ENCODE measurements at regions not wholly inside any gene's neighbourhood (a gene's known extent, or its start where the extent isn't known, plus 50 kb on each side); places are given as distances from the start of the nearest gene placed in this dataset.

DNA sequence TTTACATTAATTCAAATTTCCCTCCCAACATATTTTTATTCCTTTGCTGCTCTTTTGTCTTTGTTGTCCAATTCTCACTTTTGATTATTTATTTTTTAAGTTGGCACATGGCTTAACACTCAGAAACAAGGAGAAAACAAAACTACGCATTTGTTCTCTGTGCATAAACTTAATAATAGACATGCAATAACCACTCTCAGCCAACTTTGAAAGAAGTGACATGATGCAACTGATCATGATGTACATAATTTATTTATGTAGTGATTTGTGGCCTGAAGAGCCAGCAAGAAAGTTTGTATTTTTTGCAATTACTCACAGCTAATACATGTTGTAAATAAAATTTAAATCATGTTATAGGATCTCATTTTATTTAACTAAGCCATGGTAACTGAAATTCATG is 942.8 kb upstream of the PIK3C3 start:
- no peaks in the 10 kb centered on the region for H3K4me1 ChIP-seq (ENCODE audit: control insufficient read depth in 2 of 2, insufficient read depth in 1 of 2, low read depth in 1 of 2, low read length in 2 of 2)
- H3K14ac ChIP-seq (ENCODE audit: low read length), result no peak overlapping the region
- H2AFZ ChIP-seq (ENCODE audit: low read length), result no peak overlapping the region
- H3K27ac ChIP-seq (replicated peaks; ENCODE audit: low read length), result no peak overlapping the region
- H4K8ac ChIP-seq (ENCODE audit: low read depth, low read length), result no peak overlapping the region
- no peak overlapping the region for H2BK5ac ChIP-seq (ENCODE audit: low read length)
- no peaks in the 10 kb centered on the region for H3K27me3 ChIP-seq (ENCODE audit: control insufficient read depth in 3 of 3, insufficient read depth in 3 of 3, low read depth in 1 of 3, low read length in 3 of 3)
- no peak overlapping the region for H2BK15ac ChIP-seq (ENCODE audit: low read length)
- no peak overlapping the region for H2BK12ac ChIP-seq (ENCODE audit: low read length)
- DNase-seq (ENCODE audit: low spot score), result no peak
- H3K23ac ChIP-seq (ENCODE audit: low read depth, low read length, poor library complexity), result no peak overlapping the region
- H3K9ac ChIP-seq (ENCODE audit: low read depth, low read length, poor library complexity), result no peak overlapping the region
- no peaks in the 10 kb centered on the region for H3K79me1 ChIP-seq (ENCODE audit: low read depth, low read length)
- no peaks in the 10 kb centered on the region for H3K9me3 ChIP-seq (replicated peaks in 1 of 2; ENCODE audit: control insufficient read depth in 2 of 2, insufficient read depth in 1 of 2, low read depth in 1 of 2, low read length in 2 of 2)
- H3K18ac ChIP-seq (ENCODE audit: low read length), result no peak overlapping the region
- H3K4ac ChIP-seq (ENCODE audit: low read length), result no peak overlapping the region
- no peak overlapping the region for H4K91ac ChIP-seq (ENCODE audit: low read depth, low read length, poor library complexity)
- no peaks in the 10 kb centered on the region for H3K36me3 ChIP-seq (replicated peaks in 1 of 2; ENCODE audit: control insufficient read depth in 2 of 2, insufficient read depth in 2 of 2, low read length in 2 of 2)
- H3K4me2 ChIP-seq (ENCODE audit: insufficient read depth, low read length, poor library complexity, severe bottlenecking), result no peak overlapping the region
- no CpG with 5 or more reads among the region's 1 CpG for WGBS, 2 donors (ENCODE audit: extremely low coverage in 2 of 2, insufficient read length in 2 of 2, insufficient replicate concordance in 1 of 2)
- H2AK5ac ChIP-seq (ENCODE audit: low read depth, low read length), result no peak overlapping the region
- no peak overlapping the region for H2BK120ac ChIP-seq (ENCODE audit: low read depth, low read length)
- H3K4me3 ChIP-seq (ENCODE audit: low read length in 2 of 2), result no peak overlapping the region

DNA sequence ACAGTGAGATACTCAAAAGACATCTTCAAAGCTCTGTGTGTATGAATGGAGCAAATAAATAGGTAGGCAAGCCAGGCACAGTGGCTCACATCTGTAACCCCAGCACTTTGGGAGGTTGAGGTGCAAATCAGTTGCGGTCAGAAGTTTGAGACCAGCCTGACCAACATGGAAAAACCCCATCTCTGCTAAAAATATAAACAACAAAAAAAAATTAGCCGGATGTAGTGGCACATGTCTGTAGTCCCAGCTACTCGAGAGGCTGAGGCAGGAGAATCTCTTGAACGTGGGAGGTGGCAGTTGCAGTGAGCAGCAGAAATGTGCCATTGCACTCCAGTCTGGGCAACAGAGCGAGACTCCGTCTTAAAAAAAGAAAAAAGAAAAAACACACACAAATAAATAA is 945.1 kb upstream of the PIK3C3 start:
- Histone ChIP-seq H2BK120ac (ENCODE audit: low read depth, low read length) (no peak overlapping the region), H2BK12ac (ENCODE audit: low read length) (no peak overlapping the region), H3K18ac (ENCODE audit: low read length) (no peak overlapping the region), H3K27ac (replicated peaks; ENCODE audit: low read length) (no peak overlapping the region), H3K23ac (ENCODE audit: low read depth, low read length, poor library complexity) (no peak overlapping the region), H3K9me3 (replicated peaks in 1 of 2; ENCODE audit: control insufficient read depth in 2 of 2, insufficient read depth in 1 of 2, low read depth in 1 of 2, low read length in 2 of 2) (no peaks in the 10 kb centered on the region), H3K4ac (ENCODE audit: low read length) (no peak overlapping the region), H3K9ac (ENCODE audit: low read depth, low read length, poor library complexity) (no peak overlapping the region), H4K91ac (ENCODE audit: low read depth, low read length, poor library complexity) (no peak overlapping the region), H2AK5ac (ENCODE audit: low read depth, low read length) (no peak overlapping the region), H3K4me2 (ENCODE audit: insufficient read depth, low read length, poor library complexity, severe bottlenecking) (no peak overlapping the region), H4K8ac (ENCODE audit: low read depth, low read length) (no peak overlapping the region), H3K4me1 (ENCODE audit: control insufficient read depth in 2 of 2, insufficient read depth in 1 of 2, low read depth in 1 of 2, low read length in 2 of 2) (no peaks in the 10 kb centered on the region), H3K27me3 (ENCODE audit: control insufficient read depth in 3 of 3, insufficient read depth in 3 of 3, low read depth in 1 of 3, low read length in 3 of 3) (no peaks in the 10 kb centered on the region), H3K79me1 (ENCODE audit: low read depth, low read length) (no peaks in the 10 kb centered on the region), H2BK5ac (ENCODE audit: low read length) (no peak overlapping the region), H2AFZ (ENCODE audit: low read length) (no peak overlapping the region), H3K14ac (ENCODE audit: low read length) (no peak overlapping the region), H2BK15ac (ENCODE audit: low read length) (no peak overlapping the region), H3K36me3 (replicated peaks in 1 of 2; ENCODE audit: control insufficient read depth in 2 of 2, insufficient read depth in 2 of 2, low read length in 2 of 2) (no peaks in the 10 kb centered on the region), H3K4me3 (ENCODE audit: low read length in 2 of 2) (no peak overlapping the region)
- DNase-seq (ENCODE audit: low spot score), result no peak
- no CpG with 5 or more reads among the region's 6 CpGs for WGBS, 2 donors (ENCODE audit: extremely low coverage in 2 of 2, insufficient read length in 2 of 2, insufficient replicate concordance in 1 of 2)

DNA sequence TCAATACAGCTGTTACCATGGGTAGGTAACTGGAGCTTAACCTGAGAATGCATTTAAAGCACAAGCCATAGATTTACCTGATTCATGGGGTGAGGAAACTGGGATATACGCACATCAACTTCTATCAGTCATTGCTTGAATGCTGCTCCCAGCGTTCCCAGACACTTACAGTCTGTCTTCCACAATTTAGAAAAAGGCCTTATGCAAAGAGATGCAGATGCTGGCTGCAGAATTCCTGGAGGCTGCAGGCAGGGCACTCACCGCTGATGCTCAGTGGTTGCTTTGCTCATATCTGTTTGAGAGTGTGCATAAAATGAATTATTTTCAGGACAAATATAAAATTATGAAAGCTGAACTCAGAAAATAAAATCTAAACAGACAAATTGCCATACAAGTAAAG is 950.7 kb upstream of the PIK3C3 start:
- Histone ChIP-seq H3K79me1 (ENCODE audit: low read depth, low read length) (no peaks in the 10 kb centered on the region), H3K36me3 (replicated peaks in 1 of 2; ENCODE audit: control insufficient read depth in 2 of 2, insufficient read depth in 2 of 2, low read length in 2 of 2) (no peaks in the 10 kb centered on the region), H2BK12ac (ENCODE audit: low read length) (no peak overlapping the region), H3K4me3 (ENCODE audit: low read length in 2 of 2) (no peak overlapping the region), H3K4me1 (ENCODE audit: control insufficient read depth in 2 of 2, insufficient read depth in 1 of 2, low read depth in 1 of 2, low read length in 2 of 2) (peaks cover 0 to 4% of the 10 kb centered on the region in 2 donors), H3K9me3 (replicated peaks in 1 of 2; ENCODE audit: control insufficient read depth in 2 of 2, insufficient read depth in 1 of 2, low read depth in 1 of 2, low read length in 2 of 2) (no peaks in the 10 kb centered on the region), H3K23ac (ENCODE audit: low read depth, low read length, poor library complexity) (no peak overlapping the region), H2AK5ac (ENCODE audit: low read depth, low read length) (no peak overlapping the region), H4K91ac (ENCODE audit: low read depth, low read length, poor library complexity) (no peak overlapping the region), H3K27ac (replicated peaks; ENCODE audit: low read length) (peak overlapping the region; percentile 5), H3K4me2 (ENCODE audit: insufficient read depth, low read length, poor library complexity, severe bottlenecking) (no peak overlapping the region), H2AFZ (ENCODE audit: low read length) (no peak overlapping the region), H3K9ac (ENCODE audit: low read depth, low read length, poor library complexity) (no peak overlapping the region), H3K4ac (ENCODE audit: low read length) (no peak overlapping the region), H3K27me3 (ENCODE audit: control insufficient read depth in 3 of 3, insufficient read depth in 3 of 3, low read depth in 1 of 3, low read length in 3 of 3) (no peaks in the 10 kb centered on the region), H4K8ac (ENCODE audit: low read depth, low read length) (no peak overlapping the region), H2BK5ac (ENCODE audit: low read length) (no peak overlapping the region), H2BK120ac (ENCODE audit: low read depth, low read length) (no peak overlapping the region), H3K14ac (ENCODE audit: low read length) (no peak overlapping the region), H2BK15ac (ENCODE audit: low read length) (no peak overlapping the region), H3K18ac (ENCODE audit: low read length) (no peak overlapping the region)
- no CpG with 5 or more reads among the region's 3 CpGs for WGBS, 2 donors (ENCODE audit: extremely low coverage in 2 of 2, insufficient read length in 2 of 2, insufficient replicate concordance in 1 of 2)
- DNase-seq (ENCODE audit: low spot score), result no peak

- no peak overlapping the region for H3K23ac ChIP-seq (ENCODE audit: low read depth, low read length, poor library complexity)
These were observed 959.5 kb upstream of the PIK3C3 start for GRCh38 chr18:40995529-40995928.

More at GRCh38 chr18:40995529-40995928, 959.5 kb upstream of the PIK3C3 start:
- Histone ChIP-seq H3K4ac (ENCODE audit: low read length) (no peak overlapping the region), H2BK5ac (ENCODE audit: low read length) (no peak overlapping the region), H2AK5ac (ENCODE audit: low read depth, low read length) (no peak overlapping the region), H3K14ac (ENCODE audit: low read length) (no peak overlapping the region), H2BK12ac (ENCODE audit: low read length) (no peak overlapping the region), H4K8ac (ENCODE audit: low read depth, low read length) (no peak overlapping the region), H3K36me3 (replicated peaks in 1 of 2; ENCODE audit: control insufficient read depth in 2 of 2, insufficient read depth in 2 of 2, low read length in 2 of 2) (no peaks in the 10 kb centered on the region), H2AFZ (ENCODE audit: low read length) (no peak overlapping the region), H3K4me3 (ENCODE audit: low read length in 2 of 2) (no peak overlapping the region), H3K18ac (ENCODE audit: low read length) (no peak overlapping the region), H3K9me3 (replicated peaks in 1 of 2; ENCODE audit: control insufficient read depth in 2 of 2, insufficient read depth in 1 of 2, low read depth in 1 of 2, low read length in 2 of 2) (no peaks in the 10 kb centered on the region), H3K4me1 (ENCODE audit: control insufficient read depth in 2 of 2, insufficient read depth in 1 of 2, low read depth in 1 of 2, low read length in 2 of 2) (no peaks in the 10 kb centered on the region), H3K27ac (replicated peaks; ENCODE audit: low read length) (no peak overlapping the region), H2BK15ac (ENCODE audit: low read length) (no peak overlapping the region), H3K9ac (ENCODE audit: low read depth, low read length, poor library complexity) (no peak overlapping the region), H4K91ac (ENCODE audit: low read depth, low read length, poor library complexity) (no peak overlapping the region), H3K79me1 (ENCODE audit: low read depth, low read length) (no peaks in the 10 kb centered on the region), H3K27me3 (ENCODE audit: control insufficient read depth in 3 of 3, insufficient read depth in 3 of 3, low read depth in 1 of 3, low read length in 3 of 3) (no peaks in the 10 kb centered on the region), H3K4me2 (ENCODE audit: insufficient read depth, low read length, poor library complexity, severe bottlenecking) (no peak overlapping the region), H2BK120ac (ENCODE audit: low read depth, low read length) (no peak overlapping the region)
- no CpG with 5 or more reads among the region's 1 CpG for WGBS, 2 donors (ENCODE audit: extremely low coverage in 2 of 2, insufficient read length in 2 of 2, insufficient replicate concordance in 1 of 2)
- DNase-seq (ENCODE audit: low spot score), result no peak

Data from neuronal stem cell (in vitro differentiated cells).